OCI-LY3 (cell line): ENCODE measurements at regions not wholly inside any gene's neighbourhood (a gene's known extent, or its start where the extent isn't known, plus 50 kb on each side); places are given as distances from the start of the nearest gene placed in this dataset.

Experiments used
- EZH2phosphoT487 ChIP-seq: fragments of 200-600 bp; shearing (Covaris generic); IDR thresholded peaks from 2 replicates; pipeline ENCODE4 v1.6.1; 2018; ENCODE audit warnings: antibody characterized with exemption, mixed run types, low read depth
- TF ChIP-seq, protein P1 (sequence below): fragments of 200-600, 300-600 bp; sonication (generic); IDR thresholded peaks from 2 replicates; pipeline ENCODE4 v1.5.1; 2014; ENCODE audit warnings: antibody characterized with exemption, low read length, low read depth

DNA sequence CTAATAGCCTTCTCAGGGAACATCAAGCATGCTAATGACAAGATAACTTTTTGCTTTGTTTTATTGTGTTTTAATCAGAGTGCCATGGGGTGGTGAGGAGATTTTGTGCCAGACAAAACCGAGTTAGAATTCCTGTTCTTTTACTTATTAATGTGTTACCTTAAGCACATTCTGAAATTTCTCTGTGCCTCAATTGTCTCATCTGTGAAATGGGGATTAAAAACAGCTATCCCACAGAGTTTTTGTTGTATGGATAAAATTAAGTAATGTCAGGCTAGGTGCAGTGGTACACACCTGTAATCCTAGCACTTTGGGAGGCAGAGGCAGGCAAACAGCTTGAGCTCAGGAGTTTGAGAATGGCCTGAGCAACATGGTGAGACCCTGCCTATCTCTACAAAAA is 138.0 kb downstream of the PROX1 start:
- no peak for TF ChIP-seq EZH2phosphoT487
- TF ChIP-seq, protein P1, sequence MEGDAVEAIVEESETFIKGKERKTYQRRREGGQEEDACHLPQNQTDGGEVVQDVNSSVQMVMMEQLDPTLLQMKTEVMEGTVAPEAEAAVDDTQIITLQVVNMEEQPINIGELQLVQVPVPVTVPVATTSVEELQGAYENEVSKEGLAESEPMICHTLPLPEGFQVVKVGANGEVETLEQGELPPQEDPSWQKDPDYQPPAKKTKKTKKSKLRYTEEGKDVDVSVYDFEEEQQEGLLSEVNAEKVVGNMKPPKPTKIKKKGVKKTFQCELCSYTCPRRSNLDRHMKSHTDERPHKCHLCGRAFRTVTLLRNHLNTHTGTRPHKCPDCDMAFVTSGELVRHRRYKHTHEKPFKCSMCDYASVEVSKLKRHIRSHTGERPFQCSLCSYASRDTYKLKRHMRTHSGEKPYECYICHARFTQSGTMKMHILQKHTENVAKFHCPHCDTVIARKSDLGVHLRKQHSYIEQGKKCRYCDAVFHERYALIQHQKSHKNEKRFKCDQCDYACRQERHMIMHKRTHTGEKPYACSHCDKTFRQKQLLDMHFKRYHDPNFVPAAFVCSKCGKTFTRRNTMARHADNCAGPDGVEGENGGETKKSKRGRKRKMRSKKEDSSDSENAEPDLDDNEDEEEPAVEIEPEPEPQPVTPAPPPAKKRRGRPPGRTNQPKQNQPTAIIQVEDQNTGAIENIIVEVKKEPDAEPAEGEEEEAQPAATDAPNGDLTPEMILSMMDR = no peak
